H1 (cell line): ENCODE measurements at regions not wholly inside any gene's neighbourhood (a gene's known extent, or its start where the extent isn't known, plus 50 kb on each side); places are given as distances from the start of the nearest gene placed in this dataset.
A peak's percentile ranks its signal among the peaks of the same experiment; 100 is the strongest.

ENCODE experiments used
- CTCF ChIA-PET: fragments of 300-600 bp; sonication (Branson Sonifier 250); formaldehyde crosslinking; loops from one replicate; lab custom pipeline; 2021; ENCODE audit not compliant: partially characterized antibody; lab: Charles Lee
- POLR2A ChIA-PET: fragments of 300-600 bp; sonication (Branson Sonifier 250); formaldehyde crosslinking; loops from one replicate; lab custom pipeline; 2021; ENCODE audit warnings: inconsistent platforms; ENCODE audit not compliant: partially characterized antibody; lab: Charles Lee
- DNase-seq, 2 experiments: peaks; one replicate each; pipeline versions ENCODE4 v3.0.0 to v3.0.0-alpha.2; 2010 to 2022; ENCODE audit warnings: low spot score in 2 of 2, low read depth in 1 of 2, mixed read lengths in 1 of 2
- FAIRE-seq: peaks from 2 replicates; lab custom pipeline; 2011; peaks lifted over from hg19 to GRCh38; lab: Jason Lieb, UNC
- H2AFZ ChIP-seq: 2 replicates; pipeline ENCODE4 v1.8.1; 2012; ENCODE audit warnings: low read length, inconsistent platforms
- H2AK5ac ChIP-seq: 2 replicates; pipeline ENCODE4 v1.6.1; 2013; ENCODE audit warnings: low read depth, low read length
- H2BK120ac ChIP-seq: replicated peaks from 2 replicates; pipeline ENCODE3; 2013; ENCODE audit warnings: low read depth, low read length, inconsistent platforms
- H2BK12ac ChIP-seq: 2 replicates; pipeline ENCODE4 v1.6.1; 2013; ENCODE audit warnings: low read depth, low read length
- H2BK15ac ChIP-seq: 2 replicates; pipeline ENCODE4 v1.6.1; 2013; ENCODE audit warnings: low read length
- H2BK20ac ChIP-seq: 2 replicates; pipeline ENCODE4 v1.6.1; 2013; ENCODE audit warnings: low read length
- H2BK5ac ChIP-seq: 2 replicates; pipeline ENCODE4 v1.6.1; 2013; ENCODE audit warnings: low read depth, low read length
- H3K14ac ChIP-seq: 2 replicates; pipeline ENCODE4 v1.6.1; 2013; ENCODE audit warnings: inconsistent platforms; ENCODE audit not compliant: insufficient read length
- H3K18ac ChIP-seq: 2 replicates; pipeline ENCODE4 v1.6.1; 2013; ENCODE audit warnings: low read length; ENCODE audit errors: extremely low read depth
- H3K23ac ChIP-seq: 2 replicates; pipeline ENCODE4 v1.6.1; 2013; ENCODE audit warnings: inconsistent platforms; ENCODE audit not compliant: insufficient read length
- H3K23me2 ChIP-seq: 2 replicates; pipeline ENCODE4 v1.6.1; 2013; ENCODE audit warnings: low read depth, low read length
- H3K27ac ChIP-seq: 2 replicates; pipeline ENCODE4 v1.6.1; 2011; ENCODE audit warnings: low read depth, low read length, inconsistent platforms
- H3K27me3 ChIP-seq, 4 experiments: replicated peaks in 1 of 4; 1 replicate in 1 of 4; 2 replicates in 3 of 4; pipeline versions ENCODE4 v1.6.1 to v1.8.1; 2011 to 2013; ENCODE audit warnings: low read length in 3 of 4, mild to moderate bottlenecking in 3 of 4, inconsistent platforms in 2 of 4, mixed read lengths in 2 of 4, moderate library complexity in 1 of 4; ENCODE audit not compliant: control insufficient read depth in 3 of 4, insufficient read depth in 3 of 4; ENCODE audit errors: extremely low read depth in 1 of 4
- H3K36me3 ChIP-seq, 4 experiments: 2 replicates each; pipeline versions ENCODE4 v1.6.1 to v1.8.1; 2011 to 2013; ENCODE audit warnings: mild to moderate bottlenecking in 4 of 4, low read length in 3 of 4, moderate library complexity in 2 of 4, control low read depth in 1 of 4, inconsistent platforms in 1 of 4; ENCODE audit not compliant: insufficient read depth in 4 of 4, control insufficient read depth in 2 of 4
- H3K4ac ChIP-seq: replicated peaks from 2 replicates; pipeline ENCODE3; 2013; ENCODE audit warnings: low read length, low read depth, mixed read lengths, inconsistent platforms; ENCODE audit not compliant: insufficient read length
- H3K4me1 ChIP-seq, 4 experiments: replicated peaks in 1 of 4; 1 replicate in 1 of 4; 2 replicates in 3 of 4; pipeline versions ENCODE4 v1.6.1 to v1.8.1; 2011 to 2013; ENCODE audit warnings: low read length in 3 of 4, inconsistent platforms in 2 of 4, mixed read lengths in 1 of 4; ENCODE audit not compliant: insufficient read depth in 4 of 4, control insufficient read depth in 3 of 4
- H3K4me2 ChIP-seq, 2 experiments: 2 replicates each; pipeline versions ENCODE4 v1.6.1 to v1.8.1; 2011 to 2013; ENCODE audit warnings: low read depth in 2 of 2, low read length in 2 of 2, control low read depth in 1 of 2, inconsistent platforms in 1 of 2, mild to moderate bottlenecking in 1 of 2; ENCODE audit not compliant: insufficient read depth in 1 of 2
- H3K4me3 ChIP-seq, 4 experiments: fragments of 200-600, 300-600 bp in 1 of 4; sonication (generic), shearing (Covaris generic), sonication (Bioruptor Twin) in 1 of 4; 2 replicates each; pipeline versions ENCODE4 v1.5.1 to v1.8.1; 2011 to 2016; ENCODE audit warnings: low read length in 4 of 4, low read depth in 3 of 4, control low read depth in 2 of 4, inconsistent platforms in 2 of 4, mild to moderate bottlenecking in 2 of 4, mixed read lengths in 1 of 4, moderate library complexity in 1 of 4; ENCODE audit not compliant: insufficient read depth in 2 of 4; ENCODE audit errors: extremely low read depth in 1 of 4
- H3K56ac ChIP-seq: replicated peaks from 2 replicates; pipeline ENCODE3; 2013; ENCODE audit warnings: low read depth, mild to moderate bottlenecking, mixed read lengths, low read length, inconsistent platforms; ENCODE audit not compliant: insufficient read length
- H3K79me1 ChIP-seq: 2 replicates; pipeline ENCODE4 v1.6.1; 2013; ENCODE audit warnings: low read depth, low read length, control low read depth
- H3K79me2 ChIP-seq, 2 experiments: 2 replicates each; pipeline versions ENCODE4 v1.6.1 to v1.8.1; 2012 to 2013; ENCODE audit warnings: low read length in 2 of 2, mild to moderate bottlenecking in 2 of 2, inconsistent platforms in 1 of 2; ENCODE audit not compliant: insufficient read depth in 2 of 2, control insufficient read depth in 1 of 2
- H3K9ac ChIP-seq, 4 experiments: replicated peaks in 1 of 4; 1 replicate in 1 of 4; 2 replicates in 3 of 4; pipeline versions ENCODE4 v1.6.1 to v1.8.1; 2011 to 2013; ENCODE audit warnings: low read depth in 3 of 4, low read length in 3 of 4, control low read depth in 2 of 4, mild to moderate bottlenecking in 2 of 4, moderate library complexity in 2 of 4, inconsistent platforms in 1 of 4; ENCODE audit errors: extremely low read depth in 1 of 4
- H3K9me3 ChIP-seq, 2 experiments: 2 replicates each; pipeline versions ENCODE4 v1.6.1 to v1.8.1; 2012 to 2013; ENCODE audit warnings: mild to moderate bottlenecking in 2 of 2, moderate library complexity in 2 of 2, control low read depth in 1 of 2, inconsistent platforms in 1 of 2, low read depth in 1 of 2, low read length in 1 of 2, mixed read lengths in 1 of 2; ENCODE audit not compliant: insufficient read depth in 2 of 2
- H4K20me1 ChIP-seq, 2 experiments: replicated peaks in 1 of 2; 2 replicates each; pipeline versions ENCODE3 to v1.8.1; 2011 to 2013; ENCODE audit warnings: inconsistent platforms in 2 of 2, low read length in 2 of 2, mild to moderate bottlenecking in 1 of 2; ENCODE audit not compliant: insufficient read depth in 2 of 2, control insufficient read depth in 1 of 2
- H4K5ac ChIP-seq: 2 replicates; pipeline ENCODE4 v1.6.1; 2013; ENCODE audit warnings: low read length, low read depth, mixed read lengths, inconsistent platforms; ENCODE audit not compliant: insufficient read length
- H4K8ac ChIP-seq: 2 replicates; pipeline ENCODE4 v1.8.0; 2013; ENCODE audit warnings: mild to moderate bottlenecking, moderate library complexity, low read length, inconsistent platforms; ENCODE audit not compliant: insufficient read depth; ENCODE audit errors: extremely low read depth
- H4K91ac ChIP-seq: replicated peaks from 2 replicates; pipeline ENCODE3; 2013; ENCODE audit warnings: low read length, mixed read lengths, inconsistent platforms; ENCODE audit not compliant: insufficient read length
- ATF2 ChIP-seq: IDR thresholded peaks from 2 replicates; pipeline ENCODE4 v1.6.1; 2012; ENCODE audit warnings: low read length, inconsistent platforms
- CBX8 ChIP-seq: fragments of 300-800, 300-1000 bp; sonication (generic); IDR thresholded peaks from 2 replicates; pipeline ENCODE4 v1.7.1; 2016; ENCODE audit warnings: low read depth, low read length, borderline replicate concordance
- CTCF ChIP-seq, 3 experiments: IDR thresholded peaks; 1 replicate in 2 of 3; 2 replicates in 1 of 3; pipeline versions ENCODE4 v1.5.1 to v1.6.1; 2011; ENCODE audit warnings: low read length in 3 of 3, mild to moderate bottlenecking in 3 of 3, inconsistent platforms in 2 of 3, low read depth in 1 of 3, moderate library complexity in 1 of 3; ENCODE audit not compliant: insufficient read depth in 1 of 3; ENCODE audit errors: control extremely low read depth in 1 of 3
- PHF8 ChIP-seq: fragments of 200-600 bp; sonication (generic); conservative IDR thresholded peaks from 2 replicates; pipeline ENCODE4 v1.7.1; 2012; ENCODE audit warnings: low read depth, mild to moderate bottlenecking, inconsistent platforms, low read length, moderate library complexity
- SP2 ChIP-seq: IDR thresholded peaks from 2 replicates; pipeline ENCODE4 v1.6.1; 2012; ENCODE audit warnings: mild to moderate bottlenecking, low read length, inconsistent platforms
- WGBS, 2 experiments: shearing (Covaris generic) in 1 of 2; methylation state at CpG; one replicate each; pipeline versions ENCODE4 v1.1.6 to v1.1.7; 2013 to 2015; ENCODE audit warnings: low lambda C conversion rate in 2 of 2, mixed read lengths in 2 of 2, inconsistent platforms in 1 of 2, low coverage in 1 of 2, missing lambda C conversion rate in 1 of 2; ENCODE audit not compliant: insufficient replicate concordance in 2 of 2, insufficient coverage in 1 of 2, insufficient read length in 1 of 2; ENCODE audit errors: extremely low coverage in 1 of 2, missing lambda C conversion rate in 1 of 2; 5-methylcytosine and 5-hydroxymethylcytosine counted together

GRCh38 chr1:5690291-5690690 is 301.9 kb downstream of the NPHP4 start:
- H3K9ac ChIP-seq: no peak overlapping the region
- TF ChIP-seq ATF2: no peak
- no peak for TF ChIP-seq SP2
- no peak for TF ChIP-seq PHF8
- TF ChIP-seq CBX8: no peak
- peak in 1 of 3 experiments; percentile 8; a peak in 1 of 4 replicates for TF ChIP-seq CTCF (IDR thresholded peaks at IDR 0.05; ENCODE audit: control extremely low read depth in 1 of 3, insufficient read depth in 1 of 3, low read depth in 1 of 3, low read length in 3 of 3)
- no peak overlapping the region for H2BK20ac ChIP-seq
- H2BK12ac ChIP-seq: no peak overlapping the region
- no peak overlapping the region for H2AK5ac ChIP-seq
- no peak for DNase-seq
- H3K9me3 ChIP-seq: no peaks in the 10 kb centered on the region
- no peak overlapping the region for H3K14ac ChIP-seq
- H3K23me2 ChIP-seq: no peaks in the 10 kb centered on the region
- H3K18ac ChIP-seq: no peak overlapping the region
- H3K79me2 ChIP-seq: no peaks in the 10 kb centered on the region
- no peak overlapping the region for H2BK15ac ChIP-seq
- H3K36me3 ChIP-seq: no peaks in the 10 kb centered on the region
- no peak overlapping the region for H3K4ac ChIP-seq
- H2BK120ac ChIP-seq: no peak overlapping the region
- H3K4me3 ChIP-seq: no peak overlapping the region
- 80% methylated on average over 3 of the region's 3 CpGs; no CpG with 5 or more reads in 1 of the 2 experiments for WGBS, 2 experiments
- H4K20me1 ChIP-seq: no peaks in the 10 kb centered on the region
- H3K4me1 ChIP-seq: no peaks in the 10 kb centered on the region; a peak in 2 of 7 replicates
- no peak overlapping the region for H3K27ac ChIP-seq
- peak overlapping the region; percentile 31; the same call in 1 of the 2 replicates for H4K8ac ChIP-seq
- H3K56ac ChIP-seq: no peak overlapping the region
- H3K4me2 ChIP-seq: no peak overlapping the region
- no peak overlapping the region for H3K23ac ChIP-seq
- CTCF ChIA-PET: interaction anchor here (0.6 to 1.7 kb wide), 3 partner anchors 9 to 56 kb away, joined by 3 to 5 read pairs (median 3); no protein-coding TSS in a partner anchor
- no peak overlapping the region for H2AFZ ChIP-seq
- H4K91ac ChIP-seq: no peak overlapping the region
- no peak overlapping the region for H2BK5ac ChIP-seq
- POLR2A ChIA-PET: no interaction called here
- H3K79me1 ChIP-seq: no peaks in the 10 kb centered on the region
- peaks cover 0 to 2% (median 0%) of the 10 kb centered on the region in 4 experiments; a peak in 1 of 7 replicates for H3K27me3 ChIP-seq
- FAIRE-seq: no peak
- no peak overlapping the region for H4K5ac ChIP-seq
